MM.1S (cell line): ENCODE measurements at regions not wholly inside any gene's neighbourhood (a gene's known extent, or its start where the extent isn't known, plus 50 kb on each side); places are given as distances from the start of the nearest gene placed in this dataset.

Experiments used
- DNase-seq: peaks from one replicate; pipeline ENCODE4 v3.0.0-alpha.2; 2015
- H2AFZ ChIP-seq: fragments of 300-600 bp; sonication (generic); 2 replicates; pipeline ENCODE4 v1.6.0; 2016; ENCODE audit warnings: antibody characterized with exemption, low read length
- H3F3A ChIP-seq: fragments of 300-600 bp; sonication (generic); 2 replicates; pipeline ENCODE4 v1.6.1; 2016; ENCODE audit warnings: mild to moderate bottlenecking, antibody characterized with exemption, low read length, moderate library complexity, mixed read lengths; ENCODE audit not compliant: insufficient read depth
- H3K27ac ChIP-seq: fragments of 300-600 bp; sonication (generic); 2 replicates; pipeline ENCODE4 v1.5.1; 2016; ENCODE audit warnings: mild to moderate bottlenecking, low read length
- H3K27me3 ChIP-seq: fragments of 300-600 bp; sonication (generic); replicated peaks from 2 replicates; pipeline ENCODE4 v1.6.0; 2016; ENCODE audit warnings: low read length; ENCODE audit not compliant: insufficient read depth
- H3K36me3 ChIP-seq: fragments of 300-600 bp; sonication (generic); replicated peaks from 2 replicates; pipeline ENCODE4 v1.6.1; 2016; ENCODE audit warnings: mild to moderate bottlenecking, low read length, mixed read lengths; ENCODE audit not compliant: insufficient read depth
- H3K4me1 ChIP-seq: fragments of 300-600 bp; sonication (generic); 2 replicates; pipeline ENCODE4 v1.6.1; 2016; ENCODE audit warnings: low read length, mixed read lengths
- H3K4me2 ChIP-seq: fragments of 300-600 bp; sonication (generic); 2 replicates; pipeline ENCODE4 v1.6.0; 2016; ENCODE audit warnings: low read depth, low read length
- H3K4me3 ChIP-seq: fragments of 300-600 bp; sonication (generic); 2 replicates; pipeline ENCODE4 v1.5.1; 2016; ENCODE audit warnings: low read length, mixed read lengths
- H3K79me2 ChIP-seq: fragments of 300-600 bp; sonication (generic); 2 replicates; pipeline ENCODE4 v1.6.1; 2016; ENCODE audit warnings: mixed run types, low read length, mixed read lengths
- H3K9ac ChIP-seq: fragments of 300-600 bp; sonication (generic); 2 replicates; pipeline ENCODE4 v1.6.1; 2016; ENCODE audit warnings: low read length, mixed read lengths
- H3K9me2 ChIP-seq: fragments of 300-600 bp; sonication (generic); replicated peaks from 2 replicates; pipeline ENCODE4 v1.6.1; 2016; ENCODE audit warnings: mild to moderate bottlenecking, low read length, mixed read lengths; ENCODE audit not compliant: insufficient read depth
- H3K9me3 ChIP-seq: fragments of 300-600 bp; sonication (generic); replicated peaks from 2 replicates; pipeline ENCODE4 v1.6.1; 2016; ENCODE audit warnings: mild to moderate bottlenecking, low read length, mixed read lengths; ENCODE audit not compliant: insufficient read depth
- H4K20me1 ChIP-seq: fragments of 300-600 bp; sonication (generic); 2 replicates; pipeline ENCODE4 v1.6.1; 2016; ENCODE audit warnings: mild to moderate bottlenecking, low read length, moderate library complexity, mixed read lengths; ENCODE audit not compliant: insufficient read depth
- EZH2 ChIP-seq: fragments of 300-600 bp; sonication (generic); optimal IDR thresholded peaks from 2 replicates; pipeline ENCODE3; 2017; ENCODE audit warnings: low read depth, mild to moderate bottlenecking, antibody characterized with exemption, low read length, mixed read lengths
- EZH2phosphoT487 ChIP-seq: fragments of 300-600 bp; sonication (generic); IDR thresholded peaks from 2 replicates; pipeline ENCODE4 v1.6.1; 2018; ENCODE audit warnings: antibody characterized with exemption, low read length
- TF ChIP-seq, protein P1 (sequence below): fragments of 300-600 bp; sonication (generic); IDR thresholded peaks from 2 replicates; pipeline ENCODE4 v1.5.1; 2016; ENCODE audit warnings: antibody characterized with exemption, low read length, mixed read lengths

DNA sequence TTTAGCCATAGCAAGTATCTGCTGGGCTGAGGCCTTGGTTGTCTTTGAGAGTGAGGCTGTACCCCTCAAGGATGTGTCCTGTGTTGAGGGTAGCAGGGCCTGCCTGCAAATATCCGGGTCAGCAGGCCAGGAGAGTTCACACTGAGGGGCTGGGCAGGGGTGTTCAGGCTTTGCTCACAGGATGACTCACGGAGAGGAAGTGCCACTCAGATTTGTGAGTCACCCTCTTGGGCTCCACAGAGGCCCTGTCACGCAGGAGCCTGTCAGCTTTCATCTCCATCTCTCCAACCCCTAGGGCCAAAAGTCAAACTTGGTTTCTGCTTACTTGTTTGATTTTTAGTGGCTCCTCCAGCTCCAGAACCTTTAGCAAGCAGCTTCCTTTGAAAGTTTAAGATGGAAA lies 211.5 kb downstream of the SEC61B start:
- Histone ChIP-seq H3K9me3 (no peaks in the 10 kb centered on the region), H3K27me3 (no peaks in the 10 kb centered on the region), H3K9ac (no peak overlapping the region), H3K4me3 (no peak overlapping the region), H3K79me2 (no peaks in the 10 kb centered on the region), H3K27ac (no peak overlapping the region), H3F3A (no peaks in the 10 kb centered on the region), H3K9me2 (no peaks in the 10 kb centered on the region), H2AFZ (no peak overlapping the region), H4K20me1 (no peaks in the 10 kb centered on the region), H3K36me3 (no peaks in the 10 kb centered on the region), H3K4me1 (no peaks in the 10 kb centered on the region), H3K4me2 (no peak overlapping the region)
- TF ChIP-seq, protein P1, sequence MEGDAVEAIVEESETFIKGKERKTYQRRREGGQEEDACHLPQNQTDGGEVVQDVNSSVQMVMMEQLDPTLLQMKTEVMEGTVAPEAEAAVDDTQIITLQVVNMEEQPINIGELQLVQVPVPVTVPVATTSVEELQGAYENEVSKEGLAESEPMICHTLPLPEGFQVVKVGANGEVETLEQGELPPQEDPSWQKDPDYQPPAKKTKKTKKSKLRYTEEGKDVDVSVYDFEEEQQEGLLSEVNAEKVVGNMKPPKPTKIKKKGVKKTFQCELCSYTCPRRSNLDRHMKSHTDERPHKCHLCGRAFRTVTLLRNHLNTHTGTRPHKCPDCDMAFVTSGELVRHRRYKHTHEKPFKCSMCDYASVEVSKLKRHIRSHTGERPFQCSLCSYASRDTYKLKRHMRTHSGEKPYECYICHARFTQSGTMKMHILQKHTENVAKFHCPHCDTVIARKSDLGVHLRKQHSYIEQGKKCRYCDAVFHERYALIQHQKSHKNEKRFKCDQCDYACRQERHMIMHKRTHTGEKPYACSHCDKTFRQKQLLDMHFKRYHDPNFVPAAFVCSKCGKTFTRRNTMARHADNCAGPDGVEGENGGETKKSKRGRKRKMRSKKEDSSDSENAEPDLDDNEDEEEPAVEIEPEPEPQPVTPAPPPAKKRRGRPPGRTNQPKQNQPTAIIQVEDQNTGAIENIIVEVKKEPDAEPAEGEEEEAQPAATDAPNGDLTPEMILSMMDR: no peak
- TF ChIP-seq EZH2phosphoT487 (no peak), EZH2 (no peak)
- DNase-seq: no peak

DNA sequence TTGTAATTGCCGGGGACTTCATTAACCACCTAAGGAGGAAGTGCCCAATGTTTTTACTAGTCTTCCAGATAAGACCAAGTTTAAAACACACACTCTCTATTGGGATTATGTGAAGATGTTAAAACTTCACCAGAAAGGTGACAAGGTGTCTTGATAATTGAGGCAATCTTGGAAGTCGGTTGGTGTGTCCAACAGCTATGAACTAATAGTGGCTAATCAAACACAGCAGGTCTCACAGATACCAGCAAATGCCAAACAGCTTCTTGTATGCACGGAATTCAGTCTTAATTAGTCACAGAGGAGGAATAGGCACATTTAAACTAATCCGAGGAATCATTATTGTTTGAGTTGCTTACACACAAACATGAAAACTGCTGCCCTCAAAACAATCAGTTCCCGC lies 214.5 kb downstream of the SEC61B start:
- Histone ChIP-seq H3K9me3 (no peaks in the 10 kb centered on the region), H3K9ac (no peak overlapping the region), H3K79me2 (no peaks in the 10 kb centered on the region), H3K4me3 (no peak overlapping the region), H2AFZ (no peak overlapping the region), H3K27me3 (no peaks in the 10 kb centered on the region), H3K36me3 (no peaks in the 10 kb centered on the region), H4K20me1 (no peaks in the 10 kb centered on the region), H3K27ac (no peak overlapping the region), H3K9me2 (no peaks in the 10 kb centered on the region), H3K4me1 (no peaks in the 10 kb centered on the region), H3F3A (no peaks in the 10 kb centered on the region), H3K4me2 (no peak overlapping the region)
- DNase-seq: no peak
- no peak for TF ChIP-seq EZH2
- TF ChIP-seq, protein P1: no peak
- no peak for TF ChIP-seq EZH2phosphoT487

DNA sequence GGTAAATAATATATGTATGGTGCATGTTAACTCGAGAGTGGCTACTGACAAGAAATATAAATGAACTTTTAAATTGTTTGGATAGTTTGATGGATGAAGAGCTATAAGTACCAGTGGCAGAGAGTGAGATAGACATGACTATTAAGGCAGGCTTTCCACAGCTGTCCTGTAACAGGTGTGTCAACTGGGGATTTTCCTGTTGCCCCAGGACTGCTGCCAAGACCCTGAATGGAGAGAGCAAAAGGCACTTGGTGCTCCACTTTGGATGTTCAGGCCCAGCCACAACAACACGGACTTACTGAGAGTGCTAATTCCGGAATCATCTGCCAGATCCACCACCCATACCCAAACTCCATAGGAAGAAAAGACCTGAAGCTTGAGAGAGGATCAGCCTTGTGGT lies 215.1 kb downstream of the SEC61B start:
- TF ChIP-seq EZH2: no peak
- TF ChIP-seq, protein P1: no peak
- TF ChIP-seq EZH2phosphoT487: no peak
- no peaks in the 10 kb centered on the region for H3K36me3 ChIP-seq
- H3K9me2 ChIP-seq: no peaks in the 10 kb centered on the region
- H3K4me3 ChIP-seq: no peak overlapping the region
- no peaks in the 10 kb centered on the region for H3K4me1 ChIP-seq
- H3F3A ChIP-seq: no peaks in the 10 kb centered on the region
- no peak overlapping the region for H2AFZ ChIP-seq
- H4K20me1 ChIP-seq: no peaks in the 10 kb centered on the region
- H3K9ac ChIP-seq: no peak overlapping the region
- H3K9me3 ChIP-seq: no peaks in the 10 kb centered on the region
- no peak overlapping the region for H3K27ac ChIP-seq
- DNase-seq: no peak
- H3K27me3 ChIP-seq: no peaks in the 10 kb centered on the region
- H3K4me2 ChIP-seq: no peak overlapping the region
- no peaks in the 10 kb centered on the region for H3K79me2 ChIP-seq

DNA sequence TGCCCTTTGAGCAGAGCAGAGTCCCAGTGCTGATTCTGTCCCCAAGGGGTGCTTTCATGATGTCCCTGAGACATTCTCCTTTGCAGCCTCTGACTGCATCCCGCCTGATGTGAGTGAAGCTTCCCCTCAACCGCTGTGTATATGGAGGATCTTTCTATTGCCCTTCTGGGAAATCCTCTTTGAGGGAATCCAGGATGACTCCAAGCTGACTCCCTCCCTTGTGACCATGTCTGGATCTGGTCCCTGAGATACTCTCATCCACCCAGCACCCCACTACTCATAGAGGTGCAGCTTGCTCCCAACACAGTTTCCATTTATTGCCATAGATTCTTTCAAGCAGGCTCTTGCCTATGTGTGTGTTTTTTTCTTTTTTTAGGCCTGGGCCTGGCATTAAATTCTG lies 216.5 kb downstream of the SEC61B start:
- H3K9me3 ChIP-seq: no peaks in the 10 kb centered on the region
- TF ChIP-seq, protein P1: no peak
- TF ChIP-seq EZH2phosphoT487 (no peak), EZH2 (no peak)
- H2AFZ ChIP-seq: no peak overlapping the region
- H3K4me1 ChIP-seq: no peaks in the 10 kb centered on the region
- H3K27me3 ChIP-seq: no peaks in the 10 kb centered on the region
- H4K20me1 ChIP-seq: no peaks in the 10 kb centered on the region
- H3K4me2 ChIP-seq: no peak overlapping the region
- no peaks in the 10 kb centered on the region for H3F3A ChIP-seq
- no peaks in the 10 kb centered on the region for H3K36me3 ChIP-seq
- no peak for DNase-seq
- no peaks in the 10 kb centered on the region for H3K9me2 ChIP-seq
- no peak overlapping the region for H3K9ac ChIP-seq
- no peak overlapping the region for H3K27ac ChIP-seq
- H3K4me3 ChIP-seq: no peak overlapping the region
- H3K79me2 ChIP-seq: no peaks in the 10 kb centered on the region
